ACC112 (cell line): ENCODE measurements at regions not wholly inside any gene's neighbourhood (a gene's known extent, or its start where the extent isn't known, plus 50 kb on each side); places are given as distances from the start of the nearest gene placed in this dataset.
A peak's percentile ranks its signal among the peaks of the same experiment; 100 is the strongest.

Experiments
- H2AFZ ChIP-seq: fragments of 200-600 bp; sonication (generic); one replicate; pipeline ENCODE4 v1.6.0; 2017; ENCODE audit warnings: antibody characterized with exemption, low read length; ENCODE audit not compliant: unreplicated experiment
- H3K27ac ChIP-seq: fragments of 200-600 bp; sonication (generic); 2 replicates; pipeline ENCODE4 v1.5.1; 2014; ENCODE audit warnings: low read depth, mild to moderate bottlenecking, antibody characterized with exemption, low read length, moderate library complexity
- H3K27me3 ChIP-seq: fragments of 200-600 bp; sonication (generic); 2 replicates; pipeline ENCODE4 v1.6.1; 2014; ENCODE audit warnings: mild to moderate bottlenecking, antibody characterized with exemption, low read length, moderate library complexity, mixed read lengths; ENCODE audit not compliant: insufficient read depth
- H3K36me3 ChIP-seq: fragments of 200-600 bp; sonication (generic); 2 replicates; pipeline ENCODE4 v1.6.1; 2016; ENCODE audit warnings: mild to moderate bottlenecking, antibody characterized with exemption, low read length, moderate library complexity, mixed read lengths; ENCODE audit not compliant: insufficient read depth
- H3K4me1 ChIP-seq: fragments of 200-600 bp; sonication (generic); one replicate; pipeline ENCODE4 v1.6.1; 2016; ENCODE audit warnings: low read length, mixed read lengths; ENCODE audit not compliant: insufficient read depth, unreplicated experiment, control insufficient read depth
- H3K4me3 ChIP-seq: fragments of 200-600 bp; sonication (generic); 2 replicates; pipeline ENCODE4 v1.5.1; 2014; ENCODE audit warnings: mild to moderate bottlenecking, low read depth, low read length
- H3K79me2 ChIP-seq: fragments of 200-600 bp; sonication (generic); one replicate; pipeline ENCODE4 v1.6.0; 2016; ENCODE audit warnings: low read length; ENCODE audit not compliant: control insufficient read depth, unreplicated experiment, insufficient read depth

DNA sequence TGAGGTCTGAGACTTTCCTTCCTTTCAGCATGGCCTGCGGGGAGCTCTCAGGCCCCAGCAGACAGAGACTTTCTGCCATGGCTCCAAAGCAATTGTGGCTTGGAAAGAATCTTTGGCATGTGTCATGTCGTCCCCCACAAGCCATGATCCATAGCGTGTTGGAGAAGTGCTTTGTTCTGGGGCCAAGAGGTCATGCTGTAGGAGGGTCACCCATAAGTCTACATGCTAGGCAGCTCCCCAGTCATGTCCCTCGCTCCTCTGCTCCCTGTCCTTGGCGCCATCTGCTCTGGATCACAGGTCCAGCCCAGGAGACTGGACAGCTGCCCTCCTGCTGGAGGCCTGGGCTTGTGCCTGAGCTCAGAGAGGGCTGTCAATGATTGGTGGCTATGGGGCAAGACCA is 78.8 kb upstream of the LCLAT1 start:
- Histone ChIP-seq H3K27ac (no peak overlapping the region), H3K79me2 (no peaks in the 10 kb centered on the region), H2AFZ (no peak overlapping the region), H3K4me1 (no peaks in the 10 kb centered on the region), H3K36me3 (no peaks in the 10 kb centered on the region), H3K4me3 (no peak overlapping the region), H3K27me3 (no peaks in the 10 kb centered on the region)

DNA sequence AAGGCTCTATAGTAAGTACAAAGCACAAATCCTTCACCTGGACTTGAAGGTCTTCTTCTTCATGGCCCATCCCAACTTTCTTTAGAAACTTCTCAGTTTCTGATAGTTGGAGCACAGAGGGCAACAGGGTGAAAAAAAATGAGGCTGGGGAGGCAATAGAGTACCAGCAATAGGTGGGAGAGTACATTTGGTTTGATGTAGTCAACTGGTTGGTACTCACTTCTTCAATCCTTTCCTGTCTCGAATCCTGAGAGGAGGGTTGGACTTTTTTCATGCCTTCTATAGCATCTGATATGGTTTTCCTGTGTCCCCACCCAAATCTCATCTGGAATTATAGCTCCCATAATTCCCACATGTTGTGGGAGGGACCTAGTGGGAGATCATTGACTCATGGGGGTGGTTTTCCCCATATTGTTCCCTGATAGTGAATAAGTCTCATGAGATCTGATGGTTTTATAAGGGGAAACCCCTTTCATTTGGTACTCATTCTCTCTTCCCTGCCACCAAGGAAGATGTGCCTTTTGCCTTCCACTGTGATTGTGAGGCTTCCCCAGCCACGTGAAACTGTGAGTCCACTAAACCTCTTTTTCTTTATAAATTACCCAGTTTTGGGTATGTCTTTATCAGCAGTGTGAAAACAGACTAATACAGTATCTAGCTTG is 75.9 kb upstream of the LCLAT1 start:
- Histone ChIP-seq H2AFZ (no peak overlapping the region), H3K4me3 (no peak overlapping the region)

DNA sequence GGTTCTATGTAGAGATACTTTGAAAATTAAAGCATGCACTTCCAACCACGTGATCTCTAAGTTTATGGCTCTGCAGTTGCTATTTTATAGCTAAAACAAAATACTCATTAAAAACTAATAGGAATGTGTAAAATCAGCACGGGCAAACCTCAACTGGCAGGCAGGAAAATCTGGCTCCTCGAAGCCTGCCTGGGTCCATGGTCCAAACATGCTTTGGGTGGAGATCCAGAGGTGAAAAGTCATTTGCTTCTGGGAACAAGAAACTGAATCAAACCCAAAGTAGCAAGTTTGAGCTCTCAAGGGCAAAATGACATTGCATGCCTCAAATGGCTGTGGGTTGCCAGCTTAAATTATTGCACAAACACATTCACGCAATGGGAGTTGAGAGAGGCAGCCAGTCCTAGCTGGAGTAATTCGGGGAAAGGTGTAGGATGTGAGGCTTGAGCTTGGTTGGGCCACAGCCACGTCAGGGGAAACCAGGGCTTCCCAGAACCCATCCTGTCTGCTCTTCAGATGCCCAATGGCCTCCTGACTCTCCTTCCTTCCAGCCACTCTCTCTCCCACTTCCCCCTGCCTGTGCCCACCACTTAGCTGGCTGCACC is 75.2 kb upstream of the LCLAT1 start:
- H3K27ac ChIP-seq, result no peak overlapping the region
- no peaks in the 10 kb centered on the region for H3K36me3 ChIP-seq
- H3K4me3 ChIP-seq, result no peak overlapping the region
- peaks cover 8% of the 10 kb centered on the region for H3K4me1 ChIP-seq
- H3K79me2 ChIP-seq, result no peaks in the 10 kb centered on the region
- H2AFZ ChIP-seq, result no peak overlapping the region
- H3K27me3 ChIP-seq, result no peaks in the 10 kb centered on the region

More for the DNA sequence above, 75.9 kb upstream of the LCLAT1 start:
- peaks cover 8% of the 10 kb centered on the region for H3K4me1 ChIP-seq
- H3K27me3 ChIP-seq, result no peaks in the 10 kb centered on the region
- H3K36me3 ChIP-seq, result no peaks in the 10 kb centered on the region
- H3K79me2 ChIP-seq, result no peaks in the 10 kb centered on the region
- H3K27ac ChIP-seq, result no peak overlapping the region

DNA sequence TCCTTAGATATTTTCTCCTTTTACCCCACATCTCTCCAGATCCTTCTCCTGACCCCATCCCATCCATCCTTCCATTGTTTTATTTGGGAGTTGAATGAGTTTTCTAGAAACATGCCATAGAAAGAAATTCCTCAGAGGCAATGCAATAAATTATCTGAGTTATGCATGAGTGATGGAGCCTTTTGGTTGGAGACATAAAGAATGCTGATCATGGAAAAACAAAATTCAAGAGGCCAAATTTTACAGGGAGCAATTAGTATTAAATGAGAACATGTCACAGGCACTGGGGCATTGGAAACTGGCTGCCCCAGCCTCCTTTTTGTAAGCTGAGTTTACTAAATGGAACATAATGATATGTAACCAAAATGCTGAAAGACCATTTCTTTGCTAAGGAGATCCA is 74.2 kb upstream of the LCLAT1 start:
- Histone ChIP-seq H2AFZ (no peak overlapping the region), H3K4me1 (peaks cover 8% of the 10 kb centered on the region), H3K27ac (no peak overlapping the region), H3K79me2 (no peaks in the 10 kb centered on the region), H3K4me3 (no peak overlapping the region), H3K27me3 (no peaks in the 10 kb centered on the region), H3K36me3 (no peaks in the 10 kb centered on the region)

DNA sequence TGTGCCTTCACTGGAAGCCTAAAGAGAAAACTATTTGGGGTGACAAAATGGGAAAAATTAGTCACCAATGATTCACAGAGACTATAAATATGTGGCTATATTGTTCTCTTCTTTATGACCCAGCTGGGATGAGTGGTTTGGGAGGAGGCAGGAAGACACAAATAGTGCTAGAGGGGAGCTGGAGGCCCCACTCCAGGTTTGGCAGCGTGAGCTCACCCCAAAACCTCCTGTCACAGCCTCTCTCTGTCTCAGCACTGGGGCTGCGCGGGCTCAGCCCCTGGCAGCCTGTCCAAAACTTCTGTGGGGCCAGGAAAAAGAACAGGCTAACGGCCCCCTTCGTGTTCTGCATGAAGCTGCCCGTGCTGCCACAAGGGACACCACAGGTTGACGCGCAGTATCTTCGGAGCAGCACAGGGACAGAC is 73.2 kb upstream of the LCLAT1 start:
- Histone ChIP-seq H2AFZ (no peak overlapping the region), H3K27ac (peak overlapping the region; percentile 37; the same call in 1 of the 2 replicates), H3K4me1 (peaks cover 8% of the 10 kb centered on the region), H3K27me3 (no peaks in the 10 kb centered on the region), H3K79me2 (no peaks in the 10 kb centered on the region), H3K4me3 (no peak overlapping the region), H3K36me3 (no peaks in the 10 kb centered on the region)

DNA sequence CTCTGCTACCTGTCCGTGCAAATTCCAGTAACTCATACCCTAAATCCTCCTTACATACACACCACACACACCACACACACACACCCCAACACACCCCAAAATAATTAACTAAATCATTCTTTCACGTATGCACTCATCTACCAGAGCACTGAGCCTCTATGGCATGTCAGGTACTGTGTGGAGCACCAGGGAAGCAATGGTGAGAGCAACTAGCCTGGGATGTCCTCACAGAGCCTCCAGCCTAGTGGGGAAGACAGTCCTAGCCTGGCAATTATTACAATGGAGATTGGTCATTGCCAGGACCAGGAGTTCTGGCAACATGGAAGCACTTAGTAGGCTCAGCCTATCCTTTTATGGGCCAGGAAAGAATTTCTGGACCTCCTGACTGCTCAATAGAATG is 72.7 kb upstream of the LCLAT1 start:
- Histone ChIP-seq H3K79me2 (no peaks in the 10 kb centered on the region), H3K4me1 (peaks cover 8% of the 10 kb centered on the region), H2AFZ (no peak overlapping the region), H3K27ac (no peak overlapping the region), H3K4me3 (no peak overlapping the region), H3K27me3 (no peaks in the 10 kb centered on the region), H3K36me3 (no peaks in the 10 kb centered on the region)

DNA sequence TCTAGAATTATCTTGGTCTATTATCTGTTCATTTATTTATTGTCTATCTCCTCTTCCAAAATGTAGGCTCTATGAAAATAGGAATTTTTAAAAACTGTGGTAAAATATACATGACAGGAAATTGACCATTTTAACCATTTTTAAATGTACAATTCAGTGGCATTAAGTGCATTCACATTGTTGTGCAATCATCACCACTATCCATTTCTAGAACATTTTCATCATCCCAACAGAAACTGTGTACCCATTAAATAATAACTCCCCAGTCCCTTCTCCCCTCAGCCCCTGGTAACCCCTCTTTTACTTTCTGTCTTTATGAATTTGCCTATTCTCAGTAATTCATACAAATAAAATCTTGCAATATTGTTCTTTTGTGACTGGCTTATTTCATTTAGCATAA is 71.1 kb upstream of the LCLAT1 start:
- peaks cover 8% of the 10 kb centered on the region for H3K4me1 ChIP-seq
- no peak overlapping the region for H3K27ac ChIP-seq
- no peak overlapping the region for H3K4me3 ChIP-seq
- H3K27me3 ChIP-seq, result no peaks in the 10 kb centered on the region
- no peaks in the 10 kb centered on the region for H3K79me2 ChIP-seq
- no peaks in the 10 kb centered on the region for H3K36me3 ChIP-seq
- H2AFZ ChIP-seq, result no peak overlapping the region

DNA sequence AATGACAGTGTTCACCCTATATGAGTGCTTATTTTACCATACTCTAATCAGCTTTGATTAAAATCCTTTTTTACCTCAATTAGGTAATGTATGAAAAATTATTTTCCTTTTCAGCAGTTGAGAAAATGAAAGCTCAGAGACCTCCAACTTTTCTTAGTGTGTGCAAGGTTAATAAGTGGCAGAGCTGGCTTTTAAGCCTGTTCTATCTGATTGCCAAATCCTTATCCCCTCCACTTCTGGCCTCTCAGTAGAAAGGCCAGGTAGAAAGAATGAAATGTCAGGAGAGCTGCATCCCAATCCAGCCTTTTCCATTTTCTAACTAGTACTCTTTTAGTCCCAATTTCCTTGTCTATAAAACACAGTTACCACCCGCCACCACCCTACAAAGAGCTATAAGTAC is 67.6 kb upstream of the LCLAT1 start:
- H3K4me1 ChIP-seq, result peaks cover under 1% of the 10 kb centered on the region
- peaks cover 29% of the 10 kb centered on the region for H3K27me3 ChIP-seq
- no peaks in the 10 kb centered on the region for H3K36me3 ChIP-seq
- no peak overlapping the region for H2AFZ ChIP-seq
- no peak overlapping the region for H3K4me3 ChIP-seq
- no peaks in the 10 kb centered on the region for H3K79me2 ChIP-seq
- no peak overlapping the region for H3K27ac ChIP-seq

DNA sequence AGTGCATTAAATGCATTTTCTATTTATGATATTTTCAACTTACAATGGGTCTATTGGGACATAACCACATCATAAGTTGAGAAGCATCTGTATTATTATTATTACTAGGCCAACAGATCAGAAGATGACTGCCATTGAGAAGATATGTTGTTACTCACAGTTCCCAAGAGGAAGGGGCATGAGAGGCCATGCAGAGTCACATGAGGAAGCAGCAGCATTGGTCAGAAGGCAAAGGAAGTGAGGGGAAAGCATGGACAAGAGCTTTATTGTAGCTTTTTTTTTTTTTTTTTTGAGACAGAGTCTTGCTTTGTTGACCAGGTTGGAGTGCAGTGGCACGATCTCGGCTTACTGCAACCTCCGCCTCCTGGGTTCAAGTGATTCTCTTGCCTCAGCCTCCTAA is 66.2 kb upstream of the LCLAT1 start:
- Histone ChIP-seq H3K27ac (no peak overlapping the region), H3K27me3 (peaks cover 35% of the 10 kb centered on the region), H3K79me2 (no peaks in the 10 kb centered on the region), H3K4me3 (no peak overlapping the region), H2AFZ (no peak overlapping the region), H3K36me3 (no peaks in the 10 kb centered on the region), H3K4me1 (no peaks in the 10 kb centered on the region)

DNA sequence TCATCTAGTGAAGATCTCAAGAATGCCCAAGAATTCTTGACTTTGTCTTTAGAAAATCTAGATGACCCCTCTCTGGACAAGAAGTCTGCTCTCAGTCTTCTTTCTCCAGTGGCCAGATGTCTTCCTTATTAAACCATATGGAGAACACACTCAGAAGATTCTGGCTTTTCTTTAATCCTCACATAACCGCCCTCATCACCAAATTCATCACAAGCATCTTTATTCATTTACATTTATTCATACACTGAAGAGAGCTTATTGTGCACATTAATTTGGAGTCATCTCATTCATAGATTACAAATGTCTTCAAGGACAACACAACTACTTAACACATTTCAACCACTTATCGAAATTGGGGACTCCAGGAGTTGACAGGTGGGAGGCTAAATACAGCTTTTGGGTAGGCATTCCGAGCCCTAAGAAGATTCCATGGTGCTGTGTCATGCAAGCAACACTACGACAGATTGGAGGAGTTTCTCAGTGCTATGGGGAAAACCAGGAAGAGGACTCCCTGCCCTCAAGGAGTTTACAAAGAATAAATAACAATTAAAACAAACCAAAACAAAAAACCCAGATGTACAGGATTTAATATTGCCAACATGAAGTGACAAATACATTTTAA is 64.8 kb upstream of the LCLAT1 start:
- peaks cover 35% of the 10 kb centered on the region for H3K27me3 ChIP-seq
- no peak overlapping the region for H2AFZ ChIP-seq
- H3K27ac ChIP-seq, result no peak overlapping the region
- no peak overlapping the region for H3K4me3 ChIP-seq
- no peaks in the 10 kb centered on the region for H3K36me3 ChIP-seq
- H3K4me1 ChIP-seq, result no peaks in the 10 kb centered on the region
- no peaks in the 10 kb centered on the region for H3K79me2 ChIP-seq

DNA sequence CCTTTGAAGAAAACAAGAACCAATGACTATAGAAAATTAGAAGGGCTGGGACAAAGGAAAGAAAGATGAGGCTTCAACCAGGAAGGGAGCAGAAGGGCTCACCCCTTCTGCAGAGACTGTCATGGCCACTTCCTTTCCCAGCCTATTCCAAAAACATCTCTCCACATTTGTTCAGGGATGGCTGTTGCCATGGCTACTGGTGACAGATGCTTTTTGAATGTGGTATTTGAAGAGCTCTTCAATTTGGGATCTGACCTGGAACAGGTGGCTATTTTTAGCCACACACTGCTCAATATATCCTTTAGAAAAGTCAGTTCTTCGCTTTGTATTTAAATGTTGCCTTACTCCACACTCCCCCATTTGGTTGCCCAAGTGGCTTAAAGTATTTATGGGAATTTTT is 64.1 kb upstream of the LCLAT1 start:
- H3K4me3 ChIP-seq, result no peak overlapping the region
- no peaks in the 10 kb centered on the region for H3K36me3 ChIP-seq
- no peak overlapping the region for H2AFZ ChIP-seq
- no peaks in the 10 kb centered on the region for H3K79me2 ChIP-seq
- no peak overlapping the region for H3K27ac ChIP-seq
- peaks cover 35% of the 10 kb centered on the region for H3K27me3 ChIP-seq
- no peaks in the 10 kb centered on the region for H3K4me1 ChIP-seq
